Left lobe of liver (tissue), 2 donors: ENCODE measurements at regions not wholly inside any gene's neighbourhood (a gene's known extent, or its start where the extent isn't known, plus 50 kb on each side); places are given as distances from the start of the nearest gene placed in this dataset.

ENCODE experiments used
- ATAC-seq: fragments of 200-7000 bp; cut with Tn5 transposase; one replicate; pipeline ENCODE4 v1.9.1; 2020; ENCODE audit warnings: mild to moderate bottlenecking, moderate library complexity
- DNase-seq: peaks from one replicate; pipeline ENCODE4 v3.0.0-alpha.2; 2020; ENCODE audit warnings: low spot score
- donor health status: DM: no; HTN: no; CAD: no; lungs with moderate emphysema.
- donor health status: DM: no; HTN: yes; CAD: no.

DNA sequence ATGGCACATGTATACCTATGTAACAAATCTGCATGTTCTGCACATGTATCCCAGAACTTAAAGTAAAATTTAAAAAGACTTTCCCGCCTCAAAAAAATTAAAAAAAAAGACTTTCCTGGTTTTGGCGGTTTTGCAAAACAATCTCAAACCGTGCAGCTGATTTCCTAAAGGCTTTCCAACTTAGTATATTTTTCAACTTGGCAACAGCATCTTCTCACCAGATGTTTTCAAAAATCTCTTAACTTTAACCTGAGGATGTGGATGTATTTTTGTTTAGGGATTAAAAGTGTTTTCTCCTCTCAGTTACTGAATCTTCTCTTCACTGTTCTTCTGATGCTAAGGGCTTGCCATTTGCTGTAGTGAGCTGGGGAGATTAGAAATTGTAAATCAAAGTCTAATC lies 96.5 kb upstream of the PLPP4 start:
- DNase-seq (no peak), ATAC-seq (no peak)

GRCh38 chr10:120365872-120366271 lies 91.2 kb upstream of the PLPP4 start:
- no peak for ATAC-seq
- no peak for DNase-seq

- DNase-seq (no peak), ATAC-seq (no peak)
These were observed 89.7 kb upstream of the PLPP4 start for GRCh38 chr10:120367341-120367740.

DNA sequence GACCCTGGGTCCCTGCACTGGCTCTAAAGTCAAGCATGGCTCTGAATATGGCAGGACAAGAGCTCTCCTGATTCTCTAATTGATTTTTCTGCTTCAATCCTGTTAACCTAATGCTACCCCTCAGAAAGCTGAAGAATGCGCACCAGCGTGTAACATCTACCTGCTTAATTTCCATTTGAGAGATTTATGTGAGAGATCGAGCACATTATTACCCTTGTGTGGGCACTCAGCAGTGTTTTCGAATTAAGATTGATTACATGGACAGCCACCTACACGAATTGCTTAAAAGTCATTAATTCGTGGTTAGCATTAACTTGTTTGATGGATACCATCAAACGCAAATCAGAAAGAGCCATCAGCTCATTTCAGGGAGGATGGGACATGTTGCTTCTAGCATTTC lies 88.7 kb upstream of the PLPP4 start:
- DNase-seq = no peak
- ATAC-seq = no peak

DNA sequence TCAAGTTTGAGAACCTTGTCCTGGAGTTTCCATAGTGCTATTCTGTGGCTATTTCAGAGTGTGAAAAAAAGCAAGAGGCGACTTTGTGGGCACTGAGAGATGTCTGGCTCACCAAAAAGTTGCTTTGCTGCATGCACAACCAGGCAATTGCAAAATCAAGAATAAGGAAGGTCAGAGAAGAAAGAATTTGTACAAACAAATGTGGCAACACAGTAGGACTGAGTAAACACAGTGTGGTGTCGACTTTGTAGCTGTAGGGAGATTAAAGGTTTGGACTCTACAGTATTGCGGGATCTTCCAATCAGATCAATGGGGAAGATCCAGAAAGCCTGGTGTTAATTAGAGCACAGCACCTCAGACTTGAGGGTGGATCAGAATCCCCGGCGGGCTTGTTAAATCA lies 88.1 kb upstream of the PLPP4 start:
- ATAC-seq (no peak), DNase-seq (no peak)

DNA sequence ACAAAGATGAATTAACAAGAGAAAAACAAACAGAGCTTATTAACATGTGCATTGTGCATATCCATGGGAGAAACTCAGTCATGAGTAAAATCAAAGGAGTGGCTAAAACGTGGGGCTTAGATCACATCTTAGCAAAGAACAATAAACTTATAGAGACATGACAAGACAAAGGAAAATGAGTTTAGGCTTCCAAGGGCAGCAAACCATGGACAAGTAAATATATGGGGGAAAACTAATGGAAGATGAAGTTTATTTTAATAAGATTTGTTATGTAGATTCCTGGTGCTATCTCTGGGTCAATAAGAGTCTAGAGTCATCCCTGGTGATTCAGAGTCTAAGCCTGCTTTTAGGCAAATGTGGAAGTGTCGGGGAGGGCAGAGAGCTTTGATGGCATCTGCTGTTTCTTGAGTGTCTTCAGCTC lies 87.2 kb upstream of the PLPP4 start:
- DNase-seq (no peak), ATAC-seq (no peak)

DNA sequence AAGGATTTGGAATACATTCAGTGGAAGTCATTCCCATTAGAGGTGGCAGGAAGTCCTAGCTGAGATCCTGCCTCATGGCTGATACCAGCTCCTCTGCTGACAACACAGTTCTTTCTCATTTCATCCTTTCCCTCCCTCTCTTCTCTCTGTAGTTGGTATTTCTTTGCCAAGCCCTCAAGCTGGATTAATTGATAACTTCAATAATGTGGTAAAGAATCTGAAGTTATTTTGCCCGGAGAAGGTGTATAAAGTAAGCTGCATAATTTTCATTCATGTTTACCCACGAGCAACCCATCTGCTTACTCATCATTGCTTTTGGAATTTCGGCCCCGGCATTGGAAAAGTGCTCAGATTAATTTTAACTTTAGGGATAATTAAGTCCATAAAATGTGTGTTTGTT lies 85.2 kb upstream of the PLPP4 start:
- no peak for ATAC-seq
- no peak for DNase-seq

DNA sequence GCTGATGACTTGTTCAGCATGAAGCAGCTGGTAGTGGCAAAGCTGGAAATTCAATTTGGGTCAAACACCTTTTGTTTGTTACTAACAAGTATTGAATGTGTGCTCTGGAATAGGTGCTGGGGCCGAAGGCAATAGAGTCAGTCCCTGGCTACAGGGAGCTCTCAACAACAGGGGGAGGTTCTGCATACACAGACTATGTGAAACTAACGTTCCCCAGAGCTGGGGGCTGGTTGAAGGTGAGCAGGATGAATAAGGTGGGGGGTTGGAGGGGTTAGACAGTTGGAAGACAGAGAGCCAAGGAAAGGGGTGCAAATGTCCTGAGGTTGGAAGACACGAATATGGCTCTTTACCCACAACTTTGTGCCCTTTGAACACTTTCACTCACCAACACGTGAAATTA lies 84.1 kb upstream of the PLPP4 start:
- no peak for ATAC-seq
- DNase-seq = no peak

GRCh38 chr10:120375666-120376065 lies 81.4 kb upstream of the PLPP4 start:
- ATAC-seq = no peak
- no peak for DNase-seq

DNA sequence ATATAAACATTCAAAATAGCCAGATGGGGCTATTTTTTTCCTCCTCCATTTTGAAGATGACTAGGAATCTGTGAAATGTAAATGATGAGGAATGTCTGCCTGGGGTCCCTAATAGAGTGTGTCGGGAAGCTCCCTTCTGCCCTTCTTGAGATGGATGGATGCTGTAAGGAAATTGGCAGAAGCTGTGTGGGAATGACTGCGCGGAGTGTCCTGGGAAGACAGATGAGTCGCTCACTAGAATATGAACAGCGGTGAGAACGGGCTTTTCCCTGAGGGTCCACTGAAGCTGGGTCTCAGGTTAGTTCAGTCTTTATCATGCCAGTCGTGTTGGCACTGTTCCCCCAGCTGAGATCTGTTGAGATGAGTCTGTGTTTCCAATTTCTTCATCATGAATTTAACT lies 75.1 kb upstream of the PLPP4 start:
- ATAC-seq (no peak), DNase-seq (no peak)

- no peak for ATAC-seq
These were observed 74.7 kb upstream of the PLPP4 start for GRCh38 chr10:120382360-120382759.

GRCh38 chr10:120385992-120386391 lies 71.0 kb upstream of the PLPP4 start:
- DNase-seq = no peak
- ATAC-seq = no peak

More at GRCh38 chr10:120382360-120382759, 74.7 kb upstream of the PLPP4 start:
- DNase-seq = no peak

- DNase-seq (no peak), ATAC-seq (no peak)
These were observed 70.1 kb upstream of the PLPP4 start for GRCh38 chr10:120386896-120387295.

DNA sequence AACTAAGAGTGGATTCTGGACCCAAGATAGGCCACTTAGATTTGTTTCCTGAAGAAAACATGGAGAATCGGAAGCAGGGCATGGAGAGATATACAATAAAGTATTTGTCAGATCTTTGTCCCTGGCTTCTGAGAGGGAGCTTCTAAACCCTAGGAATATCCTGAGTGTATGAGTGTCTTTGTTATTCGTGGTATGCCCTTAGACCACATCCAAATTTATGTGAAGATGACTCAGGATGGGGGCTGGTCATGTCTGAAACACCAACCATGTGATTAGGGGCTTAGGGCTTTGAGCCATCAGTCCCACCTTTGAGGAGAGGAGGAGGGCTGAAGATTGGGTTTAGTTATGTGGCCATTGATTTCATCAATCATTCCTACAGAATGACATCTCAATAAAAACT lies 69.7 kb upstream of the PLPP4 start:
- no peak for ATAC-seq
- DNase-seq = no peak

DNA sequence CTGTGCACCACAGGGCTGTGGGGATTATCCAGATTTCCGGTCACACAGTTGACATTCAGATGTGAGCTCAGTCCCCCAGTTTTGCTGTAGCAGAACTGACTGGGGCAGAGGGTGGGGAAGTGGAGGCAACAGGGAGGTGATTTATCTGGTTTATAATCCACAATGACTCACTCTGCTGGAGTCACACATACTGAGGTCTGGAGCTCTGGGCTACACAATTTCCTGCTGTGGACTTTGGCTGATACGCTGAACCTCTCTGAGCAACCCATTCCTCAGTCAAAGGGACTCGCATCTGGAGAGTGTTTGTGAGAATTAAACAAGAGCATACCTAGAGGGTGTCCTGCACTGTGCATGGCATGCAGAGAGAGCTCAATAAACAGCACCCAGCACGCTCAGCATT lies 64.8 kb upstream of the PLPP4 start:
- ATAC-seq (peak; percentile 42), DNase-seq (no peak)

DNA sequence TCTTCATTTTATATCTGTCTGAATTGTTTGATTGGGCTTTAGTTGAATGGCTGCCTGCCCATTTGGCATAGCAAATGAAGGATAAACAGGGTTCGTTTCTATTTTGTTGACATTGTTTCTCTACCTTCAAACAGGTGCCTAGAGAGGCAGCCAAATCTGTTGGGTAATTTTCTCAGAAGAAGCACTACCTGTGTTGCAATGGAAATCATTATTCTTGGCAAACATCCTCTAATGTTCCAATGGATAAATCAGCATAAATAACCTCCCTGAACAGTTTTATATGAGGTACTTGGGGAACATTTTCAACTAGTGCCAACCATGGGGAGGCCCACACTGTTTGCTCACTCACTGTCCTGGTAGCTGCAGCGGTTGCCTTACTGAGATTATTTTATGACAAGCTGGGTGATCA lies 64.4 kb upstream of the PLPP4 start:
- ATAC-seq (peak; percentile 63), DNase-seq (no peak)

GRCh38 chr10:120394446-120394845 lies 62.6 kb upstream of the PLPP4 start:
- ATAC-seq (no peak), DNase-seq (no peak)

DNA sequence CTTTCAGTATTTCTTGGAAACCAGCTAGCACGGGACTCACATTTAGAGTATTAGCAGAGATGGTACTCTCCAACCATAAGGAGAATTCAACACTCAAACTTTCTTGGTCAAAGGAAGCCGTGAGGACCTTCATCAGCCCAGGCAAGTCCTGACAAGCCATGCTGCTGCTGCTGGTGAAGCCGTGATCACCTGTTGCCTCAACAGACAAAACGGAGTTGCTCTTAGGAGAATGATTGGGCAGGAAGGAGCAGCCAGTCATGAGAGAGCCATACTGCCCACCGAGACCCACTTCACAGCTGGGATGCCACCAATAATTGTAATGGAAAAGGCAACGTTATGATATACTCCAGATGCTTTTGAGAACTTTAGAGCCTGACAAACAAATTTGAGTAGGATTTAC lies 60.8 kb upstream of the PLPP4 start:
- DNase-seq (no peak), ATAC-seq (no peak)

GRCh38 chr10:120398180-120398579 lies 58.8 kb upstream of the PLPP4 start:
- DNase-seq (no peak), ATAC-seq (no peak)

DNA sequence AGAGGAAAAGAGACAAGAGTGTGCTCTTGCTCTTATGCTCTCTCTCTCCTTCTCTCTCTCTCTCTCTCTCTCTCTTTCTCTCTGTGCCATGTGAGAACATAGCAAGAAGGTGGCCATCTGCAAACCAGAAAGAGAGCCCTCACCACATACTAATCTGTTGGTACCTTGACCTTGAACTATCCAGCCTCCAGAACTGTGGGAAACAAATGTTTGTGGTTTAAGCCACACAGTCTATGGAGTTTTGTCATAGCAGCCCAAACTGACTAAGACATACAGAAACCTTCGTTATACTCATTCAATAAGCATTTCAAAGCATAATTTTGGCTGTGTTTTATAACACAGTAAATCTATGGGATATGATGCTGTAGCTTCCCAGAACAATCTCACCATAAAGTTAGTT lies 56.4 kb upstream of the PLPP4 start:
- DNase-seq (no peak), ATAC-seq (no peak)

DNA sequence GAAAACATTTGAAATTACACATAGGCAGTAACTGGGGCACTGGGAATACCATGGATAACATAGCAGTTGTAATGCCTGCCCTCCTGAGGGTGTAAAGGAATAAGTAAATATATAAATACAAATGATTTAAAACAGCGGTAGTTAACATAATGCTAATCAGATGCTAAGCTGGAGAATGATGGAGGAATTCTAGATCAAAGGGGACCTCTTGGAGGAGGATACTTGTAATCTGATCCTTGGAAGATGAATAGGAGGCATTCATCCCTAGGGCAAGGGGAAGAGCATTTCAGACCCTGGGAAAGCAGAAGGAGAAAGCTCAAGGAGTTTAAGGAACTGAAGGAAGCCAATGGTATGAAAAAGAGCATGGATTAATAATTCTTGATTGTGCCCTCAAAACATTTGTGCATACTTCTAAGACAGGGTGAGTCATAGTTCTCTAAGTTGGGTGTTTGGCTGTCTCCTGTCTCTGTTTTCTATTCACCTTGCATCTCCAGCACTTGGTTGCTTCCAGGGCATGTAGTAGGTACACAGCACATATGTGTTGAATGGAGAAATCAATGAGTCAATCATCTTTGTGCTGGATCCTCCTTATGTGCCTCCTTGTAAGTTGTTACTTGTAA lies 54.8 kb upstream of the PLPP4 start:
- DNase-seq (no peak), ATAC-seq (no peak)

- no peak for DNase-seq
- no peak for ATAC-seq
These were observed 53.9 kb upstream of the PLPP4 start for GRCh38 chr10:120403109-120403508.

GRCh38 chr10:120406376-120406775 lies 50.7 kb upstream of the PLPP4 start:
- ATAC-seq (no peak), DNase-seq (no peak)
